Esophagus (tissue), 2 donors: ENCODE measurements at regions not wholly inside any gene's neighbourhood (a gene's known extent, or its start where the extent isn't known, plus 50 kb on each side); places are given as distances from the start of the nearest gene placed in this dataset.

ENCODE experiments used
- H3K27ac ChIP-seq, 2 donors: one replicate each; pipeline ENCODE4 v1.5.1; 2013; ENCODE audit warnings: low read depth in 2 of 2, mild to moderate bottlenecking in 2 of 2, inconsistent platforms in 1 of 2, low read length in 1 of 2, moderate library complexity in 1 of 2
- H3K27me3 ChIP-seq, 2 donors: one replicate each; pipeline ENCODE4 v1.6.1; 2013; ENCODE audit warnings: low read length in 2 of 2, control low read depth in 1 of 2, mild to moderate bottlenecking in 1 of 2; ENCODE audit not compliant: insufficient read depth in 2 of 2, control insufficient read depth in 1 of 2
- H3K36me3 ChIP-seq, 2 donors: one replicate each; pipeline ENCODE4 v1.6.1; 2013; ENCODE audit warnings: low read length in 1 of 2; ENCODE audit not compliant: control insufficient read depth in 2 of 2, insufficient read depth in 2 of 2
- H3K4me1 ChIP-seq, 2 donors: one replicate each; pipeline ENCODE4 v1.6.1; 2013; ENCODE audit warnings: low read length in 1 of 2; ENCODE audit not compliant: control insufficient read depth in 2 of 2, insufficient read depth in 2 of 2
- H3K4me3 ChIP-seq, 2 donors: one replicate each; pipeline ENCODE4 v1.5.1; 2013; ENCODE audit warnings: low read length in 2 of 2, mild to moderate bottlenecking in 2 of 2, low read depth in 1 of 2, moderate library complexity in 1 of 2
- H3K9me3 ChIP-seq, 2 donors: one replicate each; pipeline ENCODE4 v1.6.1; 2013; ENCODE audit warnings: mild to moderate bottlenecking in 2 of 2, low read depth in 1 of 2, low read length in 1 of 2, moderate library complexity in 1 of 2; ENCODE audit not compliant: control insufficient read depth in 2 of 2, insufficient read depth in 1 of 2
- WGBS, 2 donors: extraction: QIAGEN DNeasy Blood & Tissue Kit; methylation state at CpG; one replicate each; pipeline ENCODE4 v1.1.7; 2013; 5-methylcytosine and 5-hydroxymethylcytosine counted together
- donor health status: healthy with polysubstance abuse.
- donor health status: Bipolar disorder and iron deficiency.

DNA sequence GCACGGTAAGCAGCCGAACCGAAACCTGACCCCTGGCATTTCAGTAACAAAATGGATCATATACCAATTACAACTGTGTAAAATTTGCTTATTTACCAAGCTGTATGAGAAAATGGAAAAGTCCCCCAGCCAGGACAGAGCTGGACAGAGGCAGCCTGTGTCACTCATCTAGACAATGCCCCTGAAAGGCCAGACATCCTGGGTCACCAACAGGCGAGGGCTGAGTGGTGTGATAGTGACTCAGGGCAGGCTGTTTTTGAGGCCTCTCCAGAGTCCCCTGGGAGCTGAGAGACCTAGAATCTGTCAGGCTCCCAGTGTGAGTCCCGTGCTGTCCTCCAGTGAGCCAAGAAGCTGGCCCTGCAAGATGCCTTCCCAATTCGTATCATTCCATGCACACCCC, 680.4 kb downstream of the TBC1D22A start:
- H3K9me3 ChIP-seq = no peaks in the 10 kb centered on the region
- 78 to 83% methylated on average over 6 of the region's 6 CpGs for WGBS, 2 donors
- no peaks in the 10 kb centered on the region for H3K36me3 ChIP-seq
- no peaks in the 10 kb centered on the region for H3K27me3 ChIP-seq
- H3K27ac ChIP-seq = no peak overlapping the region
- H3K4me1 ChIP-seq = no peaks in the 10 kb centered on the region
- H3K4me3 ChIP-seq = no peak overlapping the region

DNA sequence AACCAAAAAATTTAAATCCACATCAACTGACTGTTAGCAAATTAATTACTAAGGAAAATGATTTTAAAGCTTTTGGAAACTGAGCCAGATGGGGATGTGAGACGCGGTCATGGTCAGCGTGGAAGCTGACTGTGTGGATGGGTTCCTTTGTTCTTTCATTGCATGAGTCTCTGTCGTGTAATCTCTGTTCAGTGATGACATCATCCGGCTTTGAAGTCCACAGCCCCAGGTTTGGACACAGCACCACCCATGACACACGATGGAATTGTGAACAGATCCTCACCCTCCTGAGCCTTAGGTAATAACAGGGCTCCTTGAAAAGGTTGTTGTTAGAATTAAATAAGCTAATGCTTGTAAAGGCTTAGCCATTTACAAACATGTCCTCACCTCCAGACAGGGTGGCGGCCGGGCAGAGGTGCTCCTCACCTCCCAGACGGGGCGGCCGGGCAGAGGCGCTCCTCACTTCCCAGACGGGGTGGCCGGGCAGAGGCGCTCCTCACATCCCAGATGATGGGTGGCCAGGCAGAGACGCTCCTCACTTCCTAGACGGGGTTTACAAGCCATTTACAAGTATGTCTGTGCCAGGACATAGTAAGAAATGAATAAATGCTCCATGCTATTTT, 677.3 kb downstream of the TBC1D22A start:
- no peaks in the 10 kb centered on the region for H3K4me1 ChIP-seq
- WGBS, 2 donors = 87% methylated on average over 17 of the region's 17 CpGs
- H3K27me3 ChIP-seq = no peaks in the 10 kb centered on the region
- no peaks in the 10 kb centered on the region for H3K9me3 ChIP-seq
- no peak overlapping the region for H3K4me3 ChIP-seq
- H3K36me3 ChIP-seq = no peaks in the 10 kb centered on the region
- no peak overlapping the region for H3K27ac ChIP-seq

DNA sequence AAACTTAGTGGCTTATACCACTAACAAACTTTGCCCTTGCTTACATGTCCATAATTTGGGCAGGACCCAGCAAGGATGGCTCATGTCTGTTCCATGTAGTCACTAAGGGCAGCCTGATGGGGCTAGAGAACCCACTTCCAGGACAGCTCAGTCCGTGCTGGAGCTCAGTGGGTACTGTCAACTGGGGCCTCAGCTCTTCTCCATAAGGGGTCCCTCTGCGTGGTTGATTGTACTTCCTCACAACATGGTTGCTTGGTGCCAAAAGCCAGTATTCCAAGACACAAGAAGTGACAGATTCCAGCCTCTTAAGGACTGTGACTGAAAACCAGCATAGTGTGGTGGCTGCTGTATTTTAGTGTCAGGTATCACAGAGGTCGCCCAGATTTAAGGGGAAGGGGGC, 675.2 kb downstream of the TBC1D22A start:
- H3K9me3 ChIP-seq = no peaks in the 10 kb centered on the region
- H3K27me3 ChIP-seq = no peaks in the 10 kb centered on the region
- WGBS, 2 donors = 43 to 48% methylated on average over 3 of the region's 3 CpGs
- no peak overlapping the region for H3K4me3 ChIP-seq
- H3K27ac ChIP-seq = no peak overlapping the region
- no peaks in the 10 kb centered on the region for H3K36me3 ChIP-seq
- no peaks in the 10 kb centered on the region for H3K4me1 ChIP-seq

DNA sequence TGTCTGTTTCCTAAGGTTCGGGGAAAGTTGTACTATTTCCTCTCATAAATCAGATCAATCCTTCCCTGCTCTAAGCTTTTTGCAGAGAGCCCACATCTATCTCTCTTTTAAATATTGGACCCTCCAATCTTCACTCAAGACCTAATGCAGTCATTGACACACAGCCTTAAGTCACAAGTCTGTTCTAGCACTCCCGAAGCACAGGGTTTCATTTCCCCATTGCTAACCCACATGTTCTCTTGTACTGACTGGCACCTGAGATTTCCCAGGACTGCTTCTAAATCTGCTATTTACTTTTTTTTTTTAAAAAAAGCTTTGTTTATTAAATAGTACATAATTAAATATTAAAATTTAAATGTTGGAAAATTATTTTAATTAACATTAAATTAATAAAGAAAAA, 674.7 kb downstream of the TBC1D22A start:
- Histone ChIP-seq H3K27me3 (no peaks in the 10 kb centered on the region), H3K4me3 (no peak overlapping the region), H3K27ac (no peak overlapping the region), H3K36me3 (no peaks in the 10 kb centered on the region), H3K9me3 (no peaks in the 10 kb centered on the region), H3K4me1 (no peaks in the 10 kb centered on the region)
- 84 to 86% methylated on average over 2 of the region's 2 CpGs for WGBS, 2 donors

DNA sequence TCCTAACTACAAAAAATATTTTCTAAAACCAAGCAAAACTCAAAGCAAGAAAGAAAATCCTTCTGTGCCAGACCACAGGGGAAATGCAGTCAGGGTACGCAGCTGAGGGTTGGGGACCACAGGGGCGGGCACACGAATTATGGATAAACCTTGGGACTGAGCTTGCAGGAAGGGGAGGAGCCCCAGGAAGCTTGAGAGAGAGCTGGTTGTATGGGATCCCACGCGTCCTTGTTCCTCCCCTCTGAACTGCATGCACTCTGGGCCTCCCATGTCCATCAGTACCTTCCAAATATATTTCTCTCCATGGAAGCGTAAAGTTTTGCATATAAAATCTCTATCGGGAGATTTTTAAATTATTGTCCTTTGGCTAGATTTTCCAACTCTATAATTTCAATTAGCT, 673.4 kb downstream of the TBC1D22A start:
- no peak overlapping the region for H3K27ac ChIP-seq
- no peaks in the 10 kb centered on the region for H3K27me3 ChIP-seq
- H3K4me3 ChIP-seq = no peak overlapping the region
- H3K36me3 ChIP-seq = no peaks in the 10 kb centered on the region
- 89 to 90% methylated on average over 7 of the region's 7 CpGs for WGBS, 2 donors
- no peaks in the 10 kb centered on the region for H3K9me3 ChIP-seq
- H3K4me1 ChIP-seq = no peaks in the 10 kb centered on the region

DNA sequence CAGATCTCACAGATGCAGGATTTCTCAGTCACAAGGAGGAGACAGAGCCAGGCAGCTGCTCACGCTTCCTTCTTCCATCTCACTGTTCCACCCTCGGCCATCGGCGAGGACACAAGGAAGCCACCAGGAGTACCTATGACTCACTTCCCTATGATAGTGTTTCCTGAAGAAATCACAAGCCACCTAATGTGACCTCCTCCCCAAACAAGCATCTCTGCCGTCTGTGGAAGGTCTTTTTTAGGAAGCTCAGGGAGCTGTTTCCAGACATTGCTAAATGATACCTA, 672.7 kb downstream of the TBC1D22A start:
- WGBS, 2 donors = 75 to 80% methylated on average over 5 of the region's 5 CpGs
- no peaks in the 10 kb centered on the region for H3K27me3 ChIP-seq
- no peak overlapping the region for H3K27ac ChIP-seq
- no peaks in the 10 kb centered on the region for H3K9me3 ChIP-seq
- H3K4me3 ChIP-seq = no peak overlapping the region
- no peaks in the 10 kb centered on the region for H3K4me1 ChIP-seq
- H3K36me3 ChIP-seq = no peaks in the 10 kb centered on the region

DNA sequence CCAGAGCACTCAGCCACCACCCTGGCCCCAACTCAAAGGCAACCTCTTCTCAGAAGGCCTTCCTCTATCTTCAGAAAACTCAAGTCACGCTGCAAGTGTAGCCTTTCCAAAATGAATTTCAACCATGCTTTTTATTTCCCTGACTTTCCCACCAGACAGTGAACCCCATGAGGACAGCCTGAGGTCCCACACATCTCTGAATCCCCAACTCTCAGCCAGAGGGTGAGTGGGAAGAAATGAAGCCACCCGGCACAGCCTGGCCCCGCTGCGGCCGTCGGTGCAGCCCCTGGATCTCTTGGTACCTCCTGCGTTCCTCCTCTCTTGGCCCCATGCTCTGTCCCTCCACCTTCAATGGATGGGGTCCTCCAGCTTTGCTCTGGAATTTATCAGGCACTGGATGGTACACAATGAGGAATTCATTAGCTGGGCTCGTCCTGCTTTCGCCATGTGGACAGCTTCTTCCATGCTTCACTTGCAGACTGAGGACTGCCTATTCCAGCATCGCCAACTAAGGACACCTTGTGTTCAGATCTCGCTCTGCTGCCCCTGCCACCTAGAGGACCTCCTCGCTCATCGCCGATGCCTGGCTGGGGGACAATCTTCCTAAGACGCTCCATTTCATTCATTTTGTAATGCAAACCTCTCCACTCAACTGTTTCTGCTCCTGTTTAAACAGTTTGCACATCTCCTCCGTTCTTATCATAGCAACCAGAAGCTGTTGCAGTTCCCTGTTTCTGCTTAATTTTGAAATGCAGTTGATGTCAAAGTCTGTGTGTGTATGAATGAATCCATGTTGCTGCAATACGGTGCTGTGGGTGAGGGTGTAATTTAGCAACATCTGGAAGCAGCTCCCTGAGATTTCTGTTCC, 672.1 kb downstream of the TBC1D22A start:
- WGBS, 2 donors = 86 to 89% methylated on average over 17 of the region's 17 CpGs
- H3K4me1 ChIP-seq = no peaks in the 10 kb centered on the region
- H3K27me3 ChIP-seq = no peaks in the 10 kb centered on the region
- no peak overlapping the region for H3K4me3 ChIP-seq
- no peak overlapping the region for H3K27ac ChIP-seq
- H3K36me3 ChIP-seq = no peaks in the 10 kb centered on the region
- H3K9me3 ChIP-seq = no peaks in the 10 kb centered on the region

DNA sequence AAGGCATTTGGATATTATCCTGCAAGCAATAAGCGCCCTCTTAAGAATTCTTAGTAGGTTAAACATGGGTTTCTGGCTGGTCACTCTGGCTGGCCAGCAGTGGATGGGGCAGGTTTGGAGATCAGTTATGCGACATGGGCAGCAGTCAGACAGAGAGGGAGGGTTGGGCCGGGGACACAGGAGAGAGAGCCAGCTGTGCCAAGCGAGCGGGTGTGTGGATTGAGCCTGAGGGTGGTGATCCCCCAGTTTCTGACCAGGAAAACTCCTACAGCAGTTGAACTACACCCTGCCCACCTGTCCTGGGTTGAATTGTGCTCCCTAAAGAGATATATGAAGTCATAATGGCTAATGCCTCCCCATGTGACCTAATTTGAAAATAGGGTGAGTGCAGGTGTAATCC, 671.2 kb downstream of the TBC1D22A start:
- no peaks in the 10 kb centered on the region for H3K9me3 ChIP-seq
- no peaks in the 10 kb centered on the region for H3K27me3 ChIP-seq
- WGBS, 2 donors = 88% methylated on average over 5 of the region's 5 CpGs
- H3K4me3 ChIP-seq = no peak overlapping the region
- H3K36me3 ChIP-seq = no peaks in the 10 kb centered on the region
- no peak overlapping the region for H3K27ac ChIP-seq
- H3K4me1 ChIP-seq = no peaks in the 10 kb centered on the region

DNA sequence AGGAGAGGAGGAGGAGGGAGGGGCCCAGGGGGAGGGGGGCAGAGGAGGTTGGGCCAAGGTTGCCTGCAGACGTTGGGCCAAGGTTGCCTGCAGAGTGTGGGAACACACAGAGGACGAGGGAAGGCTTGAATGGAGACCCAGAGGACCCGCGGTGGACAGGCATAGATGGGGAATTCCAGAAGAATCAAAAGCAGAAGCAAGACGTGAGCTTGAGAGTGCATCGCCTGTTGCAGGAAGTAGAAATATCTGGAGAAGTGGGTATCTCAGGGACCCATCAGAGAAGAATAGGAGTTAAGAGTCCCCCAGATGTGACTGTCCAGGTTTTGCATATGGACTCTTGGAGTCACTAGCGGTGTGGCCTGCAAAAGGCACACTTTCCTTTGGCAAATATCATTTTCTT, 670.2 kb downstream of the TBC1D22A start:
- Histone ChIP-seq H3K9me3 (no peaks in the 10 kb centered on the region), H3K36me3 (no peaks in the 10 kb centered on the region), H3K4me1 (no peaks in the 10 kb centered on the region), H3K27ac (no peak overlapping the region), H3K27me3 (no peaks in the 10 kb centered on the region), H3K4me3 (no peak overlapping the region)
- 65 to 68% methylated on average over 7 of the region's 7 CpGs for WGBS, 2 donors
